Pancreas (tissue), 10 donors: ENCODE measurements at regions not wholly inside any gene's neighbourhood (a gene's known extent, or its start where the extent isn't known, plus 50 kb on each side); places are given as distances from the start of the nearest gene placed in this dataset.
A peak's percentile ranks its signal among the peaks of the same experiment; 100 is the strongest.

Experiments used
- ATAC-seq, 4 donors: fragments of 200-7000 bp; cut with Tn5 transposase; one replicate each; pipeline versions ENCODE4 v1.8.0 to v1.9.1; 2020; ENCODE audit warnings: mild to moderate bottlenecking in 4 of 4, moderate library complexity in 4 of 4
- DNase-seq, 6 donors: peaks; one replicate each; pipeline ENCODE4 v3.0.0-alpha.2; 2020
- FAIRE-seq: peaks from 2 replicates; lab custom pipeline; 2012; peaks lifted over from hg19 to GRCh38; lab: Jason Lieb, UNC
- H3K27ac ChIP-seq, 4 donors: fragments of 200-600 bp; sonication (generic); 1 replicate in 3 of 4; 2 replicates in 1 of 4; pipeline versions ENCODE4 v1.5.0 to v1.8.0; 2020
- H3K27me3 ChIP-seq, 4 donors: fragments of 200-600 bp; one replicate each; pipeline ENCODE4 v1.8.0; 2021
- H3K36me3 ChIP-seq, 3 donors: fragments of 200-600 bp; sonication (generic) in 1 of 3; one replicate each; pipeline versions ENCODE4 v1.5.0 to v1.8.0; 2020 to 2021
- H3K4me1 ChIP-seq, 3 donors: fragments of 200-600 bp; one replicate each; pipeline ENCODE4 v1.8.0; 2021
- H3K4me3 ChIP-seq, 4 donors: fragments of 200-600 bp; sonication (generic) in 2 of 4; one replicate each; pipeline versions ENCODE4 v1.5.0 to v1.8.0; 2020 to 2021
- H3K9me3 ChIP-seq, 4 donors: fragments of 200-600 bp; one replicate each; pipeline ENCODE4 v1.8.0; 2021
- CTCF ChIP-seq, 4 donors: fragments of 200-600 bp; sonication (generic) in 3 of 4; IDR thresholded peaks; one replicate each; pipeline versions ENCODE4 v1.5.0 to v1.8.0; 2021; ENCODE audit warnings: antibody characterized with exemption in 4 of 4
- whole genome bisulfite sequencing, 2 donors: extraction: QIAGEN DNeasy Blood & Tissue Kit; methylation state at CpG; one replicate each; pipeline ENCODE4 v1.1.7; 2013; 5-methylcytosine and 5-hydroxymethylcytosine counted together
- intact Hi-C, 3 donors: fragments of 100-400 bp; cut with DNase I; formaldehyde crosslinking; loops; one replicate each; pipeline versions ENCODE4 v1.11.1 to v1.14.2; 2022
- donor health status: healthy with polysubstance abuse.
- donor health status: DM: no; HTN: no; CAD: no; lungs with moderate emphysema.
- donor health status: DM: no; HTN: no; CAD: no.
- donor health status: control.
- donor health status: control.
- donor health status: Bipolar disorder and iron deficiency.
- donor health status: DM: yes; HTN: yes; CAD: no.
- donor health status: DM: no; HTN: no; CAD: no.
- donor health status: DM: no; HTN: no; CAD: no.
- donor health status: DM: yes; HTN: yes; CAD: no.

DNA sequence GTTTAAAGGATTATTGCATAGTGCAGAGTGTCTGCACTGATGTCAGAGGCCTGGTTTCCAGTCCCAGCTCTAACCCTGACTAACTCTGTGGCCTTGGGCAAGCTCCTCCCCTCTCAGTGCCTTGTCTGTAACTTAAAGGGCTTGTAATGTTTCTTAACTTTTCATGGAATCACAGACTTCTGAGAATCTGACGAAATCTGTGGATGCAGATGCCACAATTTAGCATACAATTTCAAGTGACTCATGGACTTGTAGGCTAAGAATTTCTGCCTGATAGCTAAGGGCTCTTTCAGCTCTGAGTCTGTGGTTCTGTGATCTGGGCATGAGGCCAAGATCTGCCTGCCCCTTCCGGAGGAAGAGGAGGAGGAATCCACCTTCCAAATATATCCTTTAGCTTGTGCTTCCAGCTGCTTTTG, 236.9 kb downstream of the AR start:
- intact Hi-C loops = no loop called here
- no peak for TF ChIP-seq CTCF (IDR thresholded peaks at IDR 0.05)
- 10 to 17% methylated on average over 2 of the region's 2 CpGs for WGBS, 2 donors
- no peaks in the 10 kb centered on the region for H3K36me3 ChIP-seq
- FAIRE-seq (peak; percentile 87), DNase-seq (peak in 4 of 6 donors; percentile 9 to 51 (median 32)), ATAC-seq (peak in 3 of 4 donors; percentile 61 to 86 (median 80))
- no peaks in the 10 kb centered on the region for H3K4me1 ChIP-seq
- H3K27ac ChIP-seq = peak overlapping the region in 1 of 4 donors; percentile 13
- no peaks in the 10 kb centered on the region for H3K27me3 ChIP-seq
- no peak overlapping the region for H3K4me3 ChIP-seq
- H3K9me3 ChIP-seq = no peaks in the 10 kb centered on the region

DNA sequence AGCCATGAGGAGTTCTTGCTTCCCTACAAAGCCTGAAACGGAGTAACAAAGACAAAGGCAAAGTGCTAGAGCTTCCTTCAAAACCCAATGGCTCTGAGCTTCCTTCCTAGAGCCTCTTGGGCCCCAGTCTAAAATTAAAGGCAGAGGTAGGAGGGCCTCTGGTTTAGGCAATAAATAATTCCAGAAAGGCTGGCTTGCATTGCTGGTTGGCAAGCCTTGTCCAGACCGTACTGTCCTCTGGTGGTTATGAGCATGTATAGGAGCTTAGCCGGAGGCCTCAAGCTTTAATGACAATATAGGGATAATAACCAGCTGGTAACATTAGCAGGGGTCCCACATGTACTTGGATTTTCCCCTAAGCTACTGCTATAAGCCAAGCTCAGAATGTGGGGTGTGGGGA, 237.3 kb downstream of the AR start:
- FAIRE-seq (no peak), DNase-seq (no peak), ATAC-seq (peak in 3 of 4 donors; percentile 31 to 58 (median 50))
- no peak for TF ChIP-seq CTCF (IDR thresholded peaks at IDR 0.05)
- H3K36me3 ChIP-seq = no peaks in the 10 kb centered on the region
- no peak overlapping the region for H3K27ac ChIP-seq
- H3K4me1 ChIP-seq = no peaks in the 10 kb centered on the region
- no peak overlapping the region for H3K4me3 ChIP-seq
- H3K27me3 ChIP-seq = no peaks in the 10 kb centered on the region
- no peaks in the 10 kb centered on the region for H3K9me3 ChIP-seq
- intact Hi-C loops = no loop called here
- WGBS, 2 donors = 60 to 66% methylated on average over 3 of the region's 3 CpGs

DNA sequence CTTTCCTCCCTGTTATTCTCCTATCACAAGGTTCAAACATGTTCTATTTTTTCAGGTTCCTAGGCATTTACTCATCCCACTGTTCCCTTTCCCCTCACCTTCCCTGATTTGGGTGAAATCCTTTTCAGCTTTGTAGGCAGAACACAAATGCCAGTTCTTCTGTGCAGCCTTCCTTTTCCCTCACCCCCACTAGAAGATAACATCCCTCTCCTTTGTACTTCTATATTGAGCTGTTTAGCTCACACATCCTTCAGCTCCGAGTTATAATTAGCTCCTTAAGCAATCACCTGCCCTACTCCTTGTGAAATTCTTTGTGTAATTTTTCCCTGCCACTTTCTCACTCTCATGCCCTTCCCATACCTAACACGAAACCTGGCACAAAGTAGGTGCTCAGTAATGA, 240.9 kb downstream of the AR start:
- WGBS, 2 donors = 26 to 46% methylated on average over 2 of the region's 2 CpGs
- ATAC-seq (no peak), FAIRE-seq (no peak), DNase-seq (no peak)
- H3K4me3 ChIP-seq = no peak overlapping the region
- no peaks in the 10 kb centered on the region for H3K36me3 ChIP-seq
- intact Hi-C loops = no loop called here
- no peak for TF ChIP-seq CTCF (IDR thresholded peaks at IDR 0.05)
- no peaks in the 10 kb centered on the region for H3K4me1 ChIP-seq
- H3K9me3 ChIP-seq = no peaks in the 10 kb centered on the region
- no peaks in the 10 kb centered on the region for H3K27me3 ChIP-seq
- no peak overlapping the region for H3K27ac ChIP-seq

GRCh38 chrX:67787196-67787595, 243.4 kb downstream of the AR start:
- ATAC-seq = no peak
- 52 to 62% methylated on average over 2 of the region's 2 CpGs for WGBS, 2 donors
- Histone ChIP-seq H3K9me3 (no peaks in the 10 kb centered on the region), H3K27me3 (no peaks in the 10 kb centered on the region), H3K27ac (no peak overlapping the region), H3K4me3 (no peak overlapping the region), H3K4me1 (no peaks in the 10 kb centered on the region), H3K36me3 (no peaks in the 10 kb centered on the region)
- FAIRE-seq = no peak
- intact Hi-C loops = no loop called here
- no peak for TF ChIP-seq CTCF (IDR thresholded peaks at IDR 0.05)
- no peak for DNase-seq

DNA sequence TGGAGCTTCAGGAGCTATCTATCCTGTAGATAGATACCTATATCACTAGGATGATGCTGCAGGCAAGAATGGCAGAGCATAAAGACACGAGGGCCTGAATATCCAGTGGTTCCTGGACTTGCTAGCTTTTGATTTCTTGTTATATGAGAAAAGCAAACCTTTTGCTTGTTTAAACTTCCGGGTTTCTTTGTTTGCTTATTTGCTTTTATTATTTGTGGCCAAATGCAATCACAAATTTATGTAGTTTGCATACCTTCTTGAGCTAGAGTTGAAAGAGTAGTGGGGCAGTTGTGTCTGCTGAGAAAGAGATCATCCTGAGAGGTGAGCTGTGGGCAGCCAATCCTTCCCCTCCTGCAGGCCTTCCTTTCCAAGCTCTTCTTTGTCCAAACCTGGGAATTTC, 245.7 kb downstream of the AR start:
- Histone ChIP-seq H3K9me3 (no peaks in the 10 kb centered on the region), H3K4me3 (no peak overlapping the region), H3K4me1 (no peaks in the 10 kb centered on the region), H3K27me3 (no peaks in the 10 kb centered on the region), H3K36me3 (no peaks in the 10 kb centered on the region), H3K27ac (no peak overlapping the region)
- no peak for TF ChIP-seq CTCF (IDR thresholded peaks at IDR 0.05)
- ATAC-seq (no peak), FAIRE-seq (no peak), DNase-seq (no peak)
- 22 to 24% methylated on average over 2 of the region's 2 CpGs for WGBS, 2 donors
- intact Hi-C loops = no loop called here
